ENCODE measurements at regions not wholly inside any gene's neighbourhood (a gene's known extent, or its start where the extent isn't known, plus 50 kb on each side); places are given as distances from the start of the nearest gene placed in this dataset.

- 93 to 97% methylated on average over 1 of the region's 1 CpG for WGBS, 2 donors
- H3K27me3 ChIP-seq (ENCODE audit: control insufficient read depth in 1 of 2, insufficient read depth in 2 of 2, low read length in 1 of 2): no peaks in the 10 kb centered on the region
- no peak overlapping the region for H3K4me3 ChIP-seq (ENCODE audit: low read length in 2 of 2)
- H3K27ac ChIP-seq (ENCODE audit: low read depth in 1 of 2, low read length in 2 of 2): no peak overlapping the region
- intact Hi-C loops (cut with DNase I): no loop called here
- no peaks in the 10 kb centered on the region for H3K36me3 ChIP-seq (ENCODE audit: control insufficient read depth in 1 of 2, insufficient read depth in 2 of 2, low read length in 1 of 2)
- no peak for ATAC-seq (ENCODE audit: low FRiP score)
- no peaks in the 10 kb centered on the region for H3K4me1 ChIP-seq (ENCODE audit: control insufficient read depth in 1 of 2, insufficient read depth in 2 of 2, low read length in 2 of 2)
- no peaks in the 10 kb centered on the region for H3K9me3 ChIP-seq (ENCODE audit: control insufficient read depth, low read length)
- no peak for DNase-seq
Measured at GRCh38 chr5:125215593-125215992, 469.2 kb upstream of the ZNF608 start.

DNA sequence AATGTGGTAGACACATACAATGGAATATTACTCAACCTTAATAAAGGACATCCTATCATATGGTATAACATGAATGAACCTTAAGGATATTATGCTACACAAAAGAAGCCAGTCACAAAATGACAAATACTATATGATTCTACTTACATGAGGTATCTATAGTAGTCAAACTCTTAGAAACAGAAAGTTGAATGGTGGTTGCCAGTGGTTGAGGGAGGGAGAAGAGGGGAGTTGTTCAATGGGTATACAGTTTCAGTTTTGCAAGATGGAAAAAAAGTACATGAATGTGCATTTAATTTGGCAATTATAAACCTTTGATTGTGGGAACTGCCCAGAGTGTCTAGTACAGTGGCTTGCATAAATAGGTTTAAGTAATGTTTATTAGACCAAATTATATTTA, 473.3 kb upstream of the ZNF608 start:
- Histone ChIP-seq H3K4me1 (ENCODE audit: control insufficient read depth in 1 of 2, insufficient read depth in 2 of 2, low read length in 2 of 2) (no peaks in the 10 kb centered on the region), H3K9me3 (ENCODE audit: control insufficient read depth, low read length) (no peaks in the 10 kb centered on the region), H3K36me3 (ENCODE audit: control insufficient read depth in 1 of 2, insufficient read depth in 2 of 2, low read length in 1 of 2) (no peaks in the 10 kb centered on the region), H3K27me3 (ENCODE audit: control insufficient read depth in 1 of 2, insufficient read depth in 2 of 2, low read length in 1 of 2) (no peaks in the 10 kb centered on the region), H3K27ac (ENCODE audit: low read depth in 1 of 2, low read length in 2 of 2) (no peak overlapping the region), H3K4me3 (ENCODE audit: low read length in 2 of 2) (no peak overlapping the region)
- intact Hi-C loops (cut with DNase I): no loop called here
- no peak for ATAC-seq (ENCODE audit: low FRiP score)
- no peak for DNase-seq

- intact Hi-C loops (cut with DNase I): no loop called here
- Histone ChIP-seq H3K4me3 (ENCODE audit: low read length in 2 of 2) (no peak overlapping the region), H3K36me3 (ENCODE audit: control insufficient read depth in 1 of 2, insufficient read depth in 2 of 2, low read length in 1 of 2) (no peaks in the 10 kb centered on the region), H3K27me3 (ENCODE audit: control insufficient read depth in 1 of 2, insufficient read depth in 2 of 2, low read length in 1 of 2) (no peaks in the 10 kb centered on the region), H3K9me3 (ENCODE audit: control insufficient read depth, low read length) (no peaks in the 10 kb centered on the region), H3K4me1 (ENCODE audit: control insufficient read depth in 1 of 2, insufficient read depth in 2 of 2, low read length in 2 of 2) (no peaks in the 10 kb centered on the region), H3K27ac (ENCODE audit: low read depth in 1 of 2, low read length in 2 of 2) (no peak overlapping the region)
- ATAC-seq (ENCODE audit: low FRiP score) (no peak), DNase-seq (no peak)
- 92 to 99% methylated on average over 1 of the region's 1 CpG for WGBS, 2 donors
Measured at GRCh38 chr5:125220284-125220683, 473.8 kb upstream of the ZNF608 start.

DNA sequence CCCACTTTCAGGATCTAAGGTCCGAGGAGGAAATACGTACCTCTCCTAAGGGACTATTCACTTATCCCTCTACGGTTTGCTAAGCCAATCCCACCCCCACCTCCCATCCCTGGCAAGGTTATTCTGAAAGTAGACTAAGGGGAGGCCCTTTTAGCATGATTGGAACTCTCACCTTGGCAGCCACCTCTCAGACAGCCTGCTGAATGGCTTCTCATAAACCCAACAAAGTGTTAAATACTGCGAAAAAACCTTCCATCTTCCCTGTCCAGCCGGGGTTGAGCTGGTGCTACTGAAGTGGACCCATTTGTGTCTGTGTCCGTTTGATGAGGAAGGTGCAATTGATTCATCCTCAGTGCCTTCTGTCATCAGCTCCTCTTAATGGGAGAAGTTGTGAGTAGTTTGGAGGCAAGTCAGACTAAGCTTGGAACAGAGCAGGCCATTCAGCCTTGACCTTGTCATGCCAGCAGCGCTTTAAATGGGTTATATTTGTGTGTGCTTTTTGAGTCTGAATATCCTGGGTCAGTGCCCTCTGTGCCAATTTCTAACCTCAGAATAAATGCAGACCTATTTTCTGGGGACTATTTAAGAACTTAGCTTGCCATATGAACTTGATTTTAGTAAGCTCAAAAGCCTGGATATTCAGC, 476.3 kb upstream of the ZNF608 start:
- H3K36me3 ChIP-seq (ENCODE audit: control insufficient read depth in 1 of 2, insufficient read depth in 2 of 2, low read length in 1 of 2): no peaks in the 10 kb centered on the region
- no peak overlapping the region for H3K4me3 ChIP-seq (ENCODE audit: low read length in 2 of 2)
- no peaks in the 10 kb centered on the region for H3K4me1 ChIP-seq (ENCODE audit: control insufficient read depth in 1 of 2, insufficient read depth in 2 of 2, low read length in 2 of 2)
- intact Hi-C loops (cut with DNase I): no loop called here
- no peaks in the 10 kb centered on the region for H3K9me3 ChIP-seq (ENCODE audit: control insufficient read depth, low read length)
- no peaks in the 10 kb centered on the region for H3K27me3 ChIP-seq (ENCODE audit: control insufficient read depth in 1 of 2, insufficient read depth in 2 of 2, low read length in 1 of 2)
- DNase-seq (no peak), ATAC-seq (ENCODE audit: low FRiP score) (no peak)
- 68 to 82% methylated on average over 7 of the region's 7 CpGs for WGBS, 2 donors
- H3K27ac ChIP-seq (ENCODE audit: low read depth in 1 of 2, low read length in 2 of 2): no peak overlapping the region

DNA sequence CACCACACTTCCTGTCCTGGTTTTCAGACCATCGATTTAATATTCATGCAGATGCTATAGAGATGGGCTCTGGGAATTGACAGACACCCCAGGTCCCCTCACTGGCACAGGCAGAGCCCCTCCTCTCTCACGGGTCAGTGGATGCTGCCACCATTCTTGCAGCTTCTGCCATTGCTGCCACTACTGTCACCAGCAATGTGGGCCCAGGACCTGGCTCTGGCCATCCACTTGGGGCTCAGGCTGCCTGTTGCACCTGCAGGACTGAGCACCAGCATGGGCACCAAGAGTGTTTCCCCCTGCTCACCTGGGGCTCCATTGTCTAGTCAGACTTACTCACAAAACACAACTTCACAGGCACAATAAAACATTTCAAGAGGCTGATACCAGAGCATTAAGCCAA, 479.0 kb upstream of the ZNF608 start:
- Histone ChIP-seq H3K4me1 (ENCODE audit: control insufficient read depth in 1 of 2, insufficient read depth in 2 of 2, low read length in 2 of 2) (no peaks in the 10 kb centered on the region), H3K9me3 (ENCODE audit: control insufficient read depth, low read length) (no peaks in the 10 kb centered on the region), H3K36me3 (ENCODE audit: control insufficient read depth in 1 of 2, insufficient read depth in 2 of 2, low read length in 1 of 2) (no peaks in the 10 kb centered on the region), H3K4me3 (ENCODE audit: low read length in 2 of 2) (no peak overlapping the region), H3K27me3 (ENCODE audit: control insufficient read depth in 1 of 2, insufficient read depth in 2 of 2, low read length in 1 of 2) (no peaks in the 10 kb centered on the region), H3K27ac (ENCODE audit: low read depth in 1 of 2, low read length in 2 of 2) (no peak overlapping the region)
- intact Hi-C loops (cut with DNase I): no loop called here
- WGBS, 2 donors: 43 to 60% methylated on average over 2 of the region's 2 CpGs
- ATAC-seq (ENCODE audit: low FRiP score) (no peak), DNase-seq (no peak)

DNA sequence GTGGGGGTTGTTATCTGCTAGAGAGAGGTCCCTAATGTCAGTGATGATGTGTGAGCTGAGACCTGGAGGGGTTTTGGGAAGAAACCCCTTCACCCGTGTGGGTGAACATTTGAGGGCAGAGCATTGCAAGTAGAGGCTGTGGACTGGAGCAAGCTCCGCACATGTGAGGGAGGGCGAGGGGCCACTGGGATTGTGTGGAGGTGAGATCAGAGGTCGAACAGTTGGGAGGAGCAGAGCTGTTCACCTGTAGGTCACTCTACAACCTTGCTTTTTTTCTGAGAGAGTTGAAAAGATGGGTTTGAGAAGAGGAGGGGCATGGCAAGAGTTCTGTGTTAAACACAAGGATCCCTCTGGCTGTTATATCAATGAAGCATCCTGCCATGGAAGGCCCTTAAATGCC, 480.4 kb upstream of the ZNF608 start:
- Histone ChIP-seq H3K36me3 (ENCODE audit: control insufficient read depth in 1 of 2, insufficient read depth in 2 of 2, low read length in 1 of 2) (no peaks in the 10 kb centered on the region), H3K4me3 (ENCODE audit: low read length in 2 of 2) (no peak overlapping the region), H3K4me1 (ENCODE audit: control insufficient read depth in 1 of 2, insufficient read depth in 2 of 2, low read length in 2 of 2) (no peaks in the 10 kb centered on the region), H3K27ac (ENCODE audit: low read depth in 1 of 2, low read length in 2 of 2) (no peak overlapping the region), H3K27me3 (ENCODE audit: control insufficient read depth in 1 of 2, insufficient read depth in 2 of 2, low read length in 1 of 2) (no peaks in the 10 kb centered on the region), H3K9me3 (ENCODE audit: control insufficient read depth, low read length) (no peaks in the 10 kb centered on the region)
- DNase-seq (no peak), ATAC-seq (ENCODE audit: low FRiP score) (no peak)
- intact Hi-C loops (cut with DNase I): no loop called here
- 89% methylated on average over 4 of the region's 4 CpGs for WGBS, 2 donors

DNA sequence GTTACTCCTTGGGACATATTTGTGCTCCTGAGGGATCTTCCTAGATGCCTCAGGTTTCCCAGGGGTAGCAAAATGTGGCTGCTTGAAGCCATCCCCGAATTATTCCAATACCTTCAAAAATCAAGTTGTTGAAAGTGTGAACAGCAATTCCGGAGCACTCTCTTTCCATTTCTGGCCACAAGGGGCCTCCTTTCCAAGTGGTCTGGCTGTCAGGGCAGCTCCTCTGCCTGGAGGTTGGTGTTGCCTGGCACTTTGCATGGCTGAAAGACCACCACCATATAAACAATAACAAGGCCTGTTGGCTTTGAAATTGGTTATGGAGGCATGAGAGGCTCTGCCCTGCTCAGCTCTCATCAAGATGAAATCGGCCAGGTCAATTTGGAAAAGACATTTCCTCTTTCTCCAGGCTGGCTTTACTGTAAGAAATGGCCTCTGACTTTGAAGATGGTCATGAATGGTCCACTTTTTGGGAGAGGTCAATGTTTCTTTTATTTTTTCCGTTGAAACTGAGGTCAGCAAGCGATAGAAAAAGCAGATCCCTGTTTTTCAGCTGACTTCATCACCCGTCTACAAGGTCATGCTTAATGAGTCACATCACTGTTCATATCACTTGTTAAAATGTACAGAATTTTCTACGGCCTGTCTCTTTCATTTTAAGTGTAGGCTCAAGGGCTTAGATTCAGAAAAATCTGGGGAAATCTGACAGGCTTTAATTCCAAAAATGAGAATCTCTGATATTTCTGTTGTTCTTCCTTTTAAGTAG, 481.1 kb upstream of the ZNF608 start:
- Histone ChIP-seq H3K4me3 (ENCODE audit: low read length in 2 of 2) (no peak overlapping the region), H3K36me3 (ENCODE audit: control insufficient read depth in 1 of 2, insufficient read depth in 2 of 2, low read length in 1 of 2) (no peaks in the 10 kb centered on the region), H3K4me1 (ENCODE audit: control insufficient read depth in 1 of 2, insufficient read depth in 2 of 2, low read length in 2 of 2) (no peaks in the 10 kb centered on the region), H3K27me3 (ENCODE audit: control insufficient read depth in 1 of 2, insufficient read depth in 2 of 2, low read length in 1 of 2) (no peaks in the 10 kb centered on the region), H3K27ac (ENCODE audit: low read depth in 1 of 2, low read length in 2 of 2) (no peak overlapping the region), H3K9me3 (ENCODE audit: control insufficient read depth, low read length) (no peaks in the 10 kb centered on the region)
- DNase-seq (no peak), ATAC-seq (ENCODE audit: low FRiP score) (no peak)
- WGBS, 2 donors: 84 to 85% methylated on average over 7 of the region's 7 CpGs
- intact Hi-C loops (cut with DNase I): no loop called here

- no peak for DNase-seq
- no peaks in the 10 kb centered on the region for H3K4me1 ChIP-seq (ENCODE audit: control insufficient read depth in 1 of 2, insufficient read depth in 2 of 2, low read length in 2 of 2)
- 57 to 64% methylated on average over 4 of the region's 4 CpGs for WGBS, 2 donors
Measured at GRCh38 chr5:125228363-125229070, 482.1 kb upstream of the ZNF608 start.

DNA sequence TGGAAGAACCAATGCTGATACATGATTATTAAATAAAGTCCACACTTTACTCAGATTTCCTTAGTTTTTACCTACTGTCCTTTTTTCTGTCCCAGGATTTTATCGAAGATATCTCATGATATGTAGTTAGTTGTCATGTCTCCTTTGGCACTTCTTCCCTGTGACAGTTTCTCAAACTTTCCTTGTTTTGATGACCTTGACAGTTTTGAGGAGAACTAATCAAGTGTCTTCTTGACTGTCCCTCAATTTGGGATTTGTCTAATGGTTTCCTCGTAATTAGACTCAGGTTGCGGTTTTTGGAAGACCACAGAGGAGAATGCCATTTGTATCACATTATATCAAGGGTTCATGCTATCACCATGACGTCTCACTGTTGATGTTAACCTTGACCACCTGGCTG, 483.1 kb upstream of the ZNF608 start:
- ATAC-seq (ENCODE audit: low FRiP score): no peak

More at GRCh38 chr5:125228363-125229070, 482.1 kb upstream of the ZNF608 start:
- no peak overlapping the region for H3K4me3 ChIP-seq (ENCODE audit: low read length in 2 of 2)
- H3K27me3 ChIP-seq (ENCODE audit: control insufficient read depth in 1 of 2, insufficient read depth in 2 of 2, low read length in 1 of 2): no peaks in the 10 kb centered on the region
- no peaks in the 10 kb centered on the region for H3K36me3 ChIP-seq (ENCODE audit: control insufficient read depth in 1 of 2, insufficient read depth in 2 of 2, low read length in 1 of 2)
- no peaks in the 10 kb centered on the region for H3K9me3 ChIP-seq (ENCODE audit: control insufficient read depth, low read length)
- intact Hi-C loops (cut with DNase I): no loop called here
- no peak for ATAC-seq (ENCODE audit: low FRiP score)
- no peak overlapping the region for H3K27ac ChIP-seq (ENCODE audit: low read depth in 1 of 2, low read length in 2 of 2)

More for the DNA sequence above, 483.1 kb upstream of the ZNF608 start:
- Histone ChIP-seq H3K9me3 (ENCODE audit: control insufficient read depth, low read length) (no peaks in the 10 kb centered on the region), H3K4me3 (ENCODE audit: low read length in 2 of 2) (no peak overlapping the region), H3K27me3 (ENCODE audit: control insufficient read depth in 1 of 2, insufficient read depth in 2 of 2, low read length in 1 of 2) (no peaks in the 10 kb centered on the region), H3K36me3 (ENCODE audit: control insufficient read depth in 1 of 2, insufficient read depth in 2 of 2, low read length in 1 of 2) (no peaks in the 10 kb centered on the region), H3K27ac (ENCODE audit: low read depth in 1 of 2, low read length in 2 of 2) (no peak overlapping the region), H3K4me1 (ENCODE audit: control insufficient read depth in 1 of 2, insufficient read depth in 2 of 2, low read length in 2 of 2) (no peaks in the 10 kb centered on the region)
- 93 to 95% methylated on average over 4 of the region's 4 CpGs for WGBS, 2 donors
- intact Hi-C loops (cut with DNase I): no loop called here
- DNase-seq: no peak
